Left ventricle myocardium inferior (tissue), 1 donor: ENCODE measurements at regions not wholly inside any gene's neighbourhood (a gene's known extent, or its start where the extent isn't known, plus 50 kb on each side); places are given as distances from the start of the nearest gene placed in this dataset.
"Not testable (repeated sequence)": the region's sequence is repeated elsewhere in the genome, so short reads cannot be mapped to it uniquely, and the experiment has no call there.

Experiments used
- DNase-seq: peaks from one replicate; pipeline ENCODE4 v3.0.0-alpha.2; 2020
- H3K27ac ChIP-seq: fragments of 200-600 bp; replicated peaks from 2 replicates; pipeline ENCODE4 v1.8.0; 2021
- H3K27me3 ChIP-seq: fragments of 200-600 bp; 2 replicates; pipeline ENCODE4 v1.8.0; 2021; ENCODE audit warnings: low read depth
- H3K36me3 ChIP-seq: fragments of 200-600 bp; 2 replicates; pipeline ENCODE4 v1.8.0; 2021
- H3K4me1 ChIP-seq: fragments of 200-600 bp; 2 replicates; pipeline ENCODE4 v1.8.0; 2021
- H3K4me3 ChIP-seq: fragments of 200-600 bp; 2 replicates; pipeline ENCODE4 v1.8.0; 2021; ENCODE audit warnings: mild to moderate bottlenecking, moderate library complexity
- H3K9me3 ChIP-seq: fragments of 200-600 bp; replicated peaks from 2 replicates; pipeline ENCODE4 v1.8.0; 2021
- intact Hi-C: fragments of 100-400 bp; cut with micrococcal nuclease; formaldehyde crosslinking; loops from one replicate; pipeline ENCODE4 v1.11.0; 2022
- TF ChIP-seq, protein P1 (sequence below): fragments of 200-600 bp; IDR thresholded peaks from 2 replicates; pipeline ENCODE4 v1.8.0; 2021; ENCODE audit warnings: antibody characterized with exemption, mild to moderate bottlenecking, borderline replicate concordance
- donor health status: DM: no; HTN: yes; CAD: no; lungs with severe emphysema.

DNA sequence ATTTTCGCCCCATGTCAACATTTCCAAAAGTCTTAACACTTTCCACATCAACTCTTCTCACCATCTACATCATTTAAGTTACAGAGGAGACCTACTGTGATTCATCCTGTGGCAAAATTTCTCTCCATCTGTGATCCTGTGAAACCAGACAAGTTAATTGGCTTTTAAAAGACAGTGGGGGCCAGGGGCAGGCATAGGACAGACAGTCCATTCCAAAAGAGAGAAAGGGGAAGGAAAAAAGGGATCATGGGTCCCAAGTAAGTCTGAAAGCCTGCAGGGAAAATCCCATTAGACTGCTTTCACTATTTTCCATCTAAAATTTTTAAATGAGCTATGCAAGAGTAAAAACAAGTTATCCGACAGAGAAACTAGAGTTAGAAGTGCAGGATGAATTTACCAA lies 121.0 kb downstream of the MRPL57 start:
- Histone ChIP-seq H3K4me1 (peaks cover 21% of the 10 kb centered on the region), H3K4me3 (peak overlapping the region; percentile 98)

DNA sequence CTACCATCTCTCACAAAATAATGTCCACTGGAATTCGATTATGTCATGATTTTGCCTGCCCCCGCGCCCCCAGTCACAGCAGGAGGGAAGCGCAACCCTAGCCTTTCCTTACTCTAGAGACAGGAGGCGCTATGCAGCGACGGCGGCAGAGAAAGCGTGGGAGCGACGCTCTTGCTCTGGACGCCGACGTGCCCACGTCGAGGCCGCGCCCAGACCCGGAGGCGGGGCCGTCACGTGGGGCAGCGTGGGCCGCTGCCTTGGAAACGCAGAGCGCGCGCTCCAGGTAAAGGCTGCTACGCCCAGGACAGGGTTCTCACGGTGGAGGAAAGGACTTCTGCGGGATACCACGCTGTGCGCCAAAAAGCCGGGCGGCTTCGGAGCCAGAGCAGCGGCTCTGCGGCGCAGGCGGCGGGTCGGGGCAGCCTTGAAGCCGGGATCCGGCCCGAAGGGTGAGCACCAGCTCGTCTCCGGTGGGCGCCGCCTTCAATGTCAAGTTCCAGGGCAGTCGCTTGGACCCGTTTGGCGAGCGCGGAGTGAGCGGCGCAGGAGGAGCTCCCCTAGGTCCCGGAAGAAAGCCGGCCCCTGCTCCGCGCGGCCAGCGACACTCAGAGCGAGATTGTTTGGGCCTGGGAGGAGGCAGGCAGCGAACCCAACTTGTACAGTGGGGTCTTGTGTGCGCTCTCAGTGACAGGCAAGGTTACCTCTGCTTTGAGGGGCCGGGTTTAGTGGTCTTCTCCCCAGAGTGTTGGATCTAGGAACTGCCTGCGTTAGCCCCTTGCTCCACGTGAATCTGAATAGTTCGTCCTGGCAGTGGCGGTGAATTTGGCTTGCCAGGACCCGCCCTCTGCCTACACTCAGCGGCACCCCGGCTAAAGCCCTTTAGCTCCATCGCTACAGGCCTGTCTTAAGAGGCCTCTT lies 121.7 kb downstream of the MRPL57 start:
- no peaks in the 10 kb centered on the region for H3K9me3 ChIP-seq
- peaks cover 7% of the 10 kb centered on the region for H3K36me3 ChIP-seq
- intact Hi-C loops = loop anchor here (5.0 kb wide), 1 partner anchor 179 kb away; no protein-coding TSS in a partner anchor
- peak overlapping the region; percentile 70 for H3K27ac ChIP-seq
- peaks cover 21% of the 10 kb centered on the region for H3K4me1 ChIP-seq
- peak; percentile 79 for DNase-seq
- H3K4me3 ChIP-seq = peak overlapping the region; percentile 98
- TF ChIP-seq, protein P1, sequence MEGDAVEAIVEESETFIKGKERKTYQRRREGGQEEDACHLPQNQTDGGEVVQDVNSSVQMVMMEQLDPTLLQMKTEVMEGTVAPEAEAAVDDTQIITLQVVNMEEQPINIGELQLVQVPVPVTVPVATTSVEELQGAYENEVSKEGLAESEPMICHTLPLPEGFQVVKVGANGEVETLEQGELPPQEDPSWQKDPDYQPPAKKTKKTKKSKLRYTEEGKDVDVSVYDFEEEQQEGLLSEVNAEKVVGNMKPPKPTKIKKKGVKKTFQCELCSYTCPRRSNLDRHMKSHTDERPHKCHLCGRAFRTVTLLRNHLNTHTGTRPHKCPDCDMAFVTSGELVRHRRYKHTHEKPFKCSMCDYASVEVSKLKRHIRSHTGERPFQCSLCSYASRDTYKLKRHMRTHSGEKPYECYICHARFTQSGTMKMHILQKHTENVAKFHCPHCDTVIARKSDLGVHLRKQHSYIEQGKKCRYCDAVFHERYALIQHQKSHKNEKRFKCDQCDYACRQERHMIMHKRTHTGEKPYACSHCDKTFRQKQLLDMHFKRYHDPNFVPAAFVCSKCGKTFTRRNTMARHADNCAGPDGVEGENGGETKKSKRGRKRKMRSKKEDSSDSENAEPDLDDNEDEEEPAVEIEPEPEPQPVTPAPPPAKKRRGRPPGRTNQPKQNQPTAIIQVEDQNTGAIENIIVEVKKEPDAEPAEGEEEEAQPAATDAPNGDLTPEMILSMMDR = peak; percentile 95
- no peaks in the 10 kb centered on the region for H3K27me3 ChIP-seq

More for the DNA sequence above, 121.0 kb downstream of the MRPL57 start:
- H3K36me3 ChIP-seq = no peaks in the 10 kb centered on the region
- TF ChIP-seq, protein P1 = no peak
- H3K27ac ChIP-seq = peak overlapping the region; percentile 70
- intact Hi-C loops = loop anchor here (5.0 kb wide), 1 partner anchor 180 kb away; no protein-coding TSS in a partner anchor
- DNase-seq = no peak
- H3K9me3 ChIP-seq = no peaks in the 10 kb centered on the region
- no peaks in the 10 kb centered on the region for H3K27me3 ChIP-seq

DNA sequence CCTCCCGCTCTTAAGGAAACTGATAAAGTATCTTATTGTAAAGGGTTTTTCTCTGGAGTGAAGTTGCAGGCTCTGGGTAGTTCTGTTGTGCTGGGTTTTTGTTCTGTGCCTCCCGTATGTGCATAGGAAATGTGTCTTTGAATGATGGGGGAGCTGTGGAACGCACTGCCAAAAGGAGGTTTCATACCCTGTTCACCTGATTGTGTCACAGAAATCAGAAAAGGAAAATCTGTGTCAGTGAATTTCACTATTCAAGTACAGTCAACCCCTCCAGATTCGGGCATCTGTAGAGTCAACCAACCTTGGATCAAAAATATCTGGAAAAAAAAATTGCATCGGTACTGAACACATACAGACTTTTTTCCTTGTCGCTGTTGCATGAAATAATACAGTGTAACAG lies 127.8 kb downstream of the MRPL57 start:
- TF ChIP-seq, protein P1 = no peak
- Histone ChIP-seq H3K4me1 (peaks cover 4% of the 10 kb centered on the region), H3K4me3 (no peak overlapping the region), H3K27me3 (no peaks in the 10 kb centered on the region), H3K27ac (no peak overlapping the region), H3K9me3 (no peaks in the 10 kb centered on the region), H3K36me3 (peaks cover 13% of the 10 kb centered on the region)
- no peak for DNase-seq
- intact Hi-C loops = no loop called here

DNA sequence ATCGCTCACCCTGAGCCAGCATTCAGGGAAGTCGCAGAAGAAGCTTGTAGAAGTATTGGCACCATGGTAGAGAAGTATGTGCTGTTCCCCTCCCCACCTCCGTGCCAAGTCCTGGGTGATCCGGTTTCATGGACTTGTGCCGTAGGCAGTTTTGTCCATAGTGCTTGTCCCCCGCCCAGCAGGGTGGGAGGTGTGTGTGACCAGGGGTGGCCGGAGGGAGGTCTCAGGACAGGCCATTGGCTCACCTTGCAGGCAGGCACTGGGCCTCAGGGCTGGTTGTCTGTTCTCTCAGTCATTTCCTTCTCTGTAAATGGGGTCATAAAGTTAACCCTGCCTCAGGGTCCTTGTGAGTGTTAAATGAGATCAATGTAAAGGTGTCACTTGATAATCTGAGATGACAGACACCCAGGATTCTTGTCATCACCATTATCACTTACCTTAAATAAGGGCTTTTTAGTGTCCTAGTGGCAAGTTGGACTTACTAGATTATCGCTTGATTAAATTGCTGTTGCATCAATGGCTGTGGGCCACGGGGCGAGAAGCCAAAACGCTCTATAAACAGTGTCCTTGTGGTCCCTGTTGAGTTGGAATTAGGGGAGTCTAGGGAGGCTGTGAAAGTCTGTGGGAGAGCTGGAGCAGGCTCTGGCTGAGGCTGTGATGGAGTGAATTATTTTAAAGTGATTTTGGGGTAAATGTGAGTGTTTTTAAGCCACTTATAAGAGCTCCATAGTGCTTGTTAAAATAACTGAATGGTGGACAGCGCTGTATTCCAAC lies 130.0 kb downstream of the MRPL57 start:
- intact Hi-C loops = not testable (repeated sequence)

DNA sequence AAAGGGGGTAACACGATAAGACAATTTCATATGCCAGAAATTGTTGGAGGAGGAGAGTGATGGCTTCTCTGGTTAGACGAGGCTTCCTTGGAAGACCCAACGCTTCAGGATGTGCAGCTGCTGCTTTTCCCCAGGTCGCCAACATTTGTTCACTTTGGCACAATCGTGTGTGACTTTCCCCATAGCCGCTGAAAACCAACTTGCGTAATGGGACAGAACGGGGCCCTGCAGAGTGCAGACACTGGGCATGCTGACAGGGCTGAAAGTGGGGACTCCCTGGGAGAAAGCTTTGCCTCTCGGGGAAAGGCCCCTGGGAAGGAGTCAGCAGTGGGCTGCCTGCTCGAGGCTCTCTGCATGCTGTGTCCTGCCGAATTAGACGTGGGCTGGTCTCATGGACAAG lies 130.7 kb downstream of the MRPL57 start:
- H3K4me1 ChIP-seq, H3K27me3 ChIP-seq, H3K4me3 ChIP-seq, H3K9me3 ChIP-seq, H3K27ac ChIP-seq, DNase-seq, intact Hi-C loops: not testable (repeated sequence)
- H3K36me3 ChIP-seq = peaks cover 13% of the 10 kb centered on the region

More for the DNA sequence above, 130.0 kb downstream of the MRPL57 start:
- H3K27me3 ChIP-seq, H3K9me3 ChIP-seq, H3K27ac ChIP-seq, H3K4me1 ChIP-seq, DNase-seq, H3K4me3 ChIP-seq: not testable (repeated sequence)
- H3K36me3 ChIP-seq = peaks cover 13% of the 10 kb centered on the region

DNA sequence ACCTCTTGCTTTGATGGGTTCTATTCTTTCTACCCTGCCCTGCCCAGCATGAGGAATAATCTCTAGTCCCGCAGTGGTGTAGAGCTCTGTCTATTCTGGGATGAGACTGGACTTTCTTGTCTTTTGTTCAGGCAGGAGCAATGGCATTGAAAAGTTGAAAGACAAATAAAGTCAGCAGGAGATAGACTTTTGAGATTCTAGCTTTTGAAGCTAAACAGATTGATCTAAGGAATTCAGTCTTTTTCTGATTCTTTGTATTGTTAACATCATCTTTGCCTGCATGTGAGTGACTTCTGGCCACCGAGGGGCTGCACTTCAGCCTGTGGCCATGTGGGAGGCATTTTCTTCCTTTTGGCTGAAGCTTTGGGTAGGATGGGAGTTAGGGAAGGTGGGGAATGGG lies 132.4 kb downstream of the MRPL57 start:
- H3K4me1 ChIP-seq = no peaks in the 10 kb centered on the region
- H3K36me3 ChIP-seq = peaks cover 2% of the 10 kb centered on the region
- H3K27me3 ChIP-seq = no peaks in the 10 kb centered on the region
- no peaks in the 10 kb centered on the region for H3K9me3 ChIP-seq
- no peak for DNase-seq
- intact Hi-C loops = no loop called here
- no peak overlapping the region for H3K4me3 ChIP-seq
- TF ChIP-seq, protein P1 = no peak
- H3K27ac ChIP-seq = no peak overlapping the region
